Heart left ventricle (tissue), 16 donors: ENCODE measurements at regions not wholly inside any gene's neighbourhood (a gene's known extent, or its start where the extent isn't known, plus 50 kb on each side); places are given as distances from the start of the nearest gene placed in this dataset.

Source experiments
- ATAC-seq, 4 donors: fragments of 200-7000 bp; cut with Tn5 transposase; one replicate each; pipeline ENCODE4 v1.9.1; 2020 to 2022; ENCODE audit warnings: moderate library complexity in 4 of 4, mild to moderate bottlenecking in 3 of 4, moderate number of reproducible peaks in 1 of 4
- DNase-seq, 5 donors: peaks; one replicate each; pipeline ENCODE4 v3.0.0-alpha.2; 2020
- H3K27ac ChIP-seq, 12 donors: fragments of 200-600 bp; sonication (generic) in 4 of 12; one replicate each; pipeline versions ENCODE4 v1.5.0 to v1.8.0; 2016 to 2022; ENCODE audit warnings: mild to moderate bottlenecking in 2 of 12
- H3K27me3 ChIP-seq, 9 donors: fragments of 200-600 bp; sonication (generic) in 2 of 9; one replicate each; pipeline versions ENCODE4 v1.5.1 to v1.8.0; 2016 to 2022; ENCODE audit warnings: mild to moderate bottlenecking in 3 of 9
- H3K36me3 ChIP-seq, 9 donors: fragments of 200-600 bp; sonication (generic) in 2 of 9; one replicate each; pipeline versions ENCODE4 v1.5.0 to v1.8.0; 2018 to 2022; ENCODE audit warnings: mild to moderate bottlenecking in 2 of 9
- H3K4me1 ChIP-seq, 12 donors: fragments of 200-600 bp; sonication (generic) in 4 of 12; one replicate each; pipeline versions ENCODE4 v1.5.0 to v1.8.0; 2016 to 2022; ENCODE audit warnings: mild to moderate bottlenecking in 3 of 12
- H3K4me3 ChIP-seq, 12 donors: fragments of 200-600 bp; sonication (generic) in 4 of 12; one replicate each; pipeline versions ENCODE4 v1.5.0 to v1.8.0; 2017 to 2022; ENCODE audit warnings: mild to moderate bottlenecking in 9 of 12, moderate library complexity in 4 of 12
- H3K9me3 ChIP-seq, 12 donors: fragments of 200-600 bp; sonication (generic) in 4 of 12; one replicate each; pipeline versions ENCODE4 v1.5.0 to v1.8.0; 2016 to 2022; ENCODE audit warnings: mild to moderate bottlenecking in 1 of 12
- CTCF ChIP-seq, 12 donors: fragments of 200-600 bp; sonication (generic) in 4 of 12; IDR thresholded peaks; one replicate each; pipeline versions ENCODE4 v1.5.0 to v1.8.0; 2018 to 2022; ENCODE audit warnings: antibody characterized with exemption in 12 of 12, mild to moderate bottlenecking in 5 of 12
- POLR2A ChIP-seq, 2 donors: fragments of 450-650 bp; IDR thresholded peaks; one replicate each; pipeline ENCODE4 v1.6.1; 2017; ENCODE audit warnings: antibody characterized with exemption in 2 of 2, mild to moderate bottlenecking in 2 of 2, moderate library complexity in 2 of 2
- WGBS, 4 donors: extraction: QIAGEN DNeasy Blood & Tissue Kit in 2 of 4; methylation state at CpG; one replicate each; pipeline versions ENCODE4 v1.1.5 to v1.1.7; 2013 to 2018; 5-methylcytosine and 5-hydroxymethylcytosine counted together
- intact Hi-C, 10 donors: fragments of 100-400 bp; cut with DNase I; formaldehyde crosslinking; loops; one replicate each; pipeline versions ENCODE4 v1.11.1 to v1.14.2; 2022
- donor health status: ischemic (EF 13 %, LVEDD 7.1; RV severe dilation, severe dysfunction).
- donor health status: healthy with polysubstance abuse.
- donor health status: DM: no; HTN: yes; CAD: no.
- donor health status: DM: no; HTN: no; CAD: no.
- donor health status: ischemic (EF 25% LVEDD 6.9; RV normal size, moderate dysfunction).
- donor health status: ischemic (EF 25% LVEDD 5.7; RV mildly dilated, moderate dysfunction).
- donor health status: healthy.
- donor health status: DM: yes; HTN: yes; CAD: no.
- donor health status: ischemic (EF 35%, LVEDD 5.7; RV mildly dilated, moderate dysfunction).
- donor health status: nonischemic (EF 11% LVEDD 7.7; RV severe dilation, severe dysfunction).
- donor health status: DM: yes; HTN: yes; CAD: no.
- donor health status: PGD.
- donor health status: ischemic (EF 29% LVEDD 5.4; RV normal size, mild dysfunction).
- donor health status: nonischemic (EF 23%, LVEDD 6.1; RV moderate dilation, normal function).

GRCh38 chr5:158209219-158209908 is 350.4 kb upstream of the CLINT1 start:
- H3K27me3 ChIP-seq = no peaks in the 10 kb centered on the region
- no peak overlapping the region for H3K4me3 ChIP-seq
- H3K27ac ChIP-seq = no peak overlapping the region
- DNase-seq (no peak), ATAC-seq (no peak)
- intact Hi-C loops = no loop called here
- peaks cover 0 to 11% (median 0%) of the 10 kb centered on the region in 12 donors for H3K4me1 ChIP-seq
- peaks cover 0 to 9% (median 0%) of the 10 kb centered on the region in 12 donors for H3K9me3 ChIP-seq
- TF ChIP-seq POLR2A (IDR thresholded peaks at IDR 0.05) (no peak), CTCF (IDR thresholded peaks at IDR 0.05) (no peak)
- no peaks in the 10 kb centered on the region for H3K36me3 ChIP-seq
- 88 to 96% (median 92%) methylated on average over 5 of the region's 5 CpGs for WGBS, 4 donors

GRCh38 chr5:158207733-158208132 is 348.8 kb upstream of the CLINT1 start:
- Histone ChIP-seq H3K9me3 (peaks cover 0 to 9% (median 0%) of the 10 kb centered on the region in 12 donors), H3K4me3 (no peak overlapping the region), H3K36me3 (no peaks in the 10 kb centered on the region), H3K4me1 (peaks cover 0 to 11% (median 0%) of the 10 kb centered on the region in 12 donors), H3K27me3 (no peaks in the 10 kb centered on the region), H3K27ac (no peak overlapping the region)
- DNase-seq (no peak), ATAC-seq (no peak)
- 81 to 91% (median 84%) methylated on average over 10 of the region's 10 CpGs for WGBS, 4 donors
- intact Hi-C loops = no loop called here
- TF ChIP-seq CTCF (IDR thresholded peaks at IDR 0.05) (no peak), POLR2A (IDR thresholded peaks at IDR 0.05) (no peak)

GRCh38 chr5:158205992-158206391 is 347.0 kb upstream of the CLINT1 start:
- no peak for ATAC-seq

GRCh38 chr5:158203261-158203660 is 344.3 kb upstream of the CLINT1 start:
- no peak overlapping the region for H3K4me3 ChIP-seq
- peaks cover 0 to 6% (median 0%) of the 10 kb centered on the region in 12 donors for H3K4me1 ChIP-seq
- H3K27me3 ChIP-seq = no peaks in the 10 kb centered on the region
- WGBS, 4 donors = 84 to 91% (median 86%) methylated on average over 8 of the region's 8 CpGs
- TF ChIP-seq CTCF (IDR thresholded peaks at IDR 0.05) (no peak), POLR2A (IDR thresholded peaks at IDR 0.05) (no peak)
- no peak for DNase-seq
- no peak for ATAC-seq
- H3K9me3 ChIP-seq = no peaks in the 10 kb centered on the region
- H3K27ac ChIP-seq = no peak overlapping the region
- intact Hi-C loops = no loop called here
- no peaks in the 10 kb centered on the region for H3K36me3 ChIP-seq

More at GRCh38 chr5:158205992-158206391, 347.0 kb upstream of the CLINT1 start:
- Histone ChIP-seq H3K4me1 (peaks cover 0 to 2% (median 0%) of the 10 kb centered on the region in 12 donors), H3K9me3 (peaks cover 0 to 6% (median 0%) of the 10 kb centered on the region in 12 donors), H3K4me3 (no peak overlapping the region), H3K27ac (no peak overlapping the region), H3K27me3 (no peaks in the 10 kb centered on the region), H3K36me3 (no peaks in the 10 kb centered on the region)
- intact Hi-C loops = no loop called here
- DNase-seq = no peak
- 89 to 95% (median 90%) methylated on average over 2 of the region's 2 CpGs for WGBS, 4 donors
- TF ChIP-seq POLR2A (IDR thresholded peaks at IDR 0.05) (no peak), CTCF (IDR thresholded peaks at IDR 0.05) (no peak)
